NB4 (cell line): ENCODE measurements at regions not wholly inside any gene's neighbourhood (a gene's known extent, or its start where the extent isn't known, plus 50 kb on each side); places are given as distances from the start of the nearest gene placed in this dataset.

ENCODE experiments used
- CTCF ChIP-seq: IDR thresholded peaks from one replicate; pipeline ENCODE4 v1.5.1; 2012; ENCODE audit warnings: low read depth, low read length
- POLR2A ChIP-seq: IDR thresholded peaks from 2 replicates; pipeline ENCODE4 v1.6.1; 2011; ENCODE audit warnings: mild to moderate bottlenecking; ENCODE audit not compliant: insufficient read length; ENCODE audit errors: extremely low read depth

GRCh38 chrX:43188296-43188695 lies 410.3 kb upstream of the PPP1R2C start:
- TF ChIP-seq CTCF (no peak), POLR2A (no peak)
